HEK293T (cell line): ENCODE measurements at regions not wholly inside any gene's neighbourhood (a gene's known extent, or its start where the extent isn't known, plus 50 kb on each side); places are given as distances from the start of the nearest gene placed in this dataset.

Experiments
- CTCF ChIA-PET: fragments of 350-600 bp; formaldehyde crosslinking; extraction: SDS; loops from one replicate; lab custom pipeline; 2021; ENCODE audit warnings: antibody characterized with exemption, inconsistent platforms; lab: Yijun Ruan, JAX
- POLR2A ChIA-PET: fragments of 350-600 bp; formaldehyde crosslinking; extraction: SDS; loops from one replicate; lab custom pipeline; 2020; ENCODE audit warnings: antibody characterized with exemption, inconsistent platforms; lab: Yijun Ruan, JAX
- DNase-seq: peaks from one replicate; pipeline ENCODE4 v3.0.0; 2012; ENCODE audit warnings: mixed read lengths; ENCODE audit errors: extremely low spot score
- ARNT ChIP-seq: fragments of 450-650 bp; IDR thresholded peaks from 2 replicates; pipeline ENCODE4 v1.6.1; 2017; ENCODE audit warnings: mild to moderate bottlenecking
- BHLHE40 ChIP-seq: fragments of 450-650 bp; IDR thresholded peaks from 2 replicates; pipeline ENCODE4 v1.6.1; 2016; ENCODE audit warnings: mild to moderate bottlenecking, moderate library complexity, borderline replicate concordance
- CTBP1 ChIP-seq: fragments of 450-650 bp; IDR thresholded peaks from 2 replicates; pipeline ENCODE4 v1.6.1; 2016; ENCODE audit warnings: borderline replicate concordance
- ELF4 ChIP-seq: fragments of 450-650 bp; IDR thresholded peaks from 2 replicates; pipeline ENCODE4 v1.6.1; 2017; ENCODE audit warnings: antibody characterized with exemption
- FOXA1 ChIP-seq: fragments of 450-650 bp; IDR thresholded peaks from 2 replicates; pipeline ENCODE4 v1.6.1; 2016; ENCODE audit warnings: mild to moderate bottlenecking
- FOXK2 ChIP-seq: fragments of 450-650 bp; IDR thresholded peaks from 2 replicates; pipeline ENCODE4 v1.6.1; 2016; ENCODE audit warnings: mild to moderate bottlenecking
- FOXM1 ChIP-seq: fragments of 450-650 bp; IDR thresholded peaks from 2 replicates; pipeline ENCODE4 v1.6.1; 2017; ENCODE audit warnings: mild to moderate bottlenecking, borderline replicate concordance
- HDGF ChIP-seq: fragments of 450-650 bp; IDR thresholded peaks from 2 replicates; pipeline ENCODE4 v1.6.1; 2017; ENCODE audit warnings: antibody characterized with exemption, borderline replicate concordance
- L3MBTL2 ChIP-seq: fragments of 450-650 bp; conservative IDR thresholded peaks from 2 replicates; pipeline ENCODE4 v1.6.1; 2016; ENCODE audit warnings: mild to moderate bottlenecking
- LEF1 ChIP-seq: fragments of 450-650 bp; IDR thresholded peaks from 2 replicates; pipeline ENCODE4 v1.6.1; 2017; ENCODE audit warnings: mild to moderate bottlenecking, borderline replicate concordance
- NFRKB ChIP-seq: fragments of 450-650 bp; IDR thresholded peaks from 2 replicates; pipeline ENCODE4 v1.6.1; 2016; ENCODE audit warnings: mild to moderate bottlenecking, moderate library complexity
- PKNOX1 ChIP-seq: fragments of 450-650 bp; IDR thresholded peaks from 2 replicates; pipeline ENCODE4 v1.6.1; 2016
- SP1 ChIP-seq: fragments of 450-650 bp; IDR thresholded peaks from 2 replicates; pipeline ENCODE4 v1.6.1; 2017
- SUZ12 ChIP-seq: fragments of 450-650 bp; IDR thresholded peaks from 2 replicates; pipeline ENCODE4 v1.6.1; 2016; ENCODE audit warnings: mild to moderate bottlenecking
- TARDBP ChIP-seq: fragments of 450-650 bp; IDR thresholded peaks from 2 replicates; pipeline ENCODE4 v1.6.1; 2016
- ZNF384 ChIP-seq: fragments of 450-650 bp; IDR thresholded peaks from 2 replicates; pipeline ENCODE4 v1.6.1; 2016

GRCh38 chr4:137659431-137659830 is 127.1 kb upstream of the PCDH18 start:
- ChIA-PET POLR2A (no interaction called here), CTCF (interaction anchor here (0.7 kb wide), 1 partner anchor 327 kb away, joined by 4 read pairs; no protein-coding TSS in a partner anchor)
- no peak for DNase-seq
- TF ChIP-seq PKNOX1 (no peak), CTBP1 (no peak), BHLHE40 (no peak)

- DNase-seq, result no peak
- CTCF ChIA-PET, result no interaction called here
- no peak for TF ChIP-seq BHLHE40
- no peak for TF ChIP-seq FOXM1
- TF ChIP-seq ARNT, result no peak
- TF ChIP-seq CTBP1, result no peak
- no peak for TF ChIP-seq TARDBP
- TF ChIP-seq SP1, result no peak
- TF ChIP-seq ZNF384, result no peak
- TF ChIP-seq NFRKB, result no peak
- TF ChIP-seq L3MBTL2, result no peak
- no peak for TF ChIP-seq FOXK2
- no peak for TF ChIP-seq LEF1
- TF ChIP-seq PKNOX1, result no peak
- POLR2A ChIA-PET, result no interaction called here
Measured at GRCh38 chr4:137656661-137657060, 124.4 kb upstream of the PCDH18 start.

GRCh38 chr4:137655302-137655701 is 123.0 kb upstream of the PCDH18 start:
- CTCF ChIA-PET, result no interaction called here
- TF ChIP-seq SUZ12, result no peak
- POLR2A ChIA-PET, result no interaction called here
- no peak for DNase-seq

GRCh38 chr4:137651128-137651527 is 118.8 kb upstream of the PCDH18 start:
- TF ChIP-seq CTBP1, result no peak
- DNase-seq, result no peak
- POLR2A ChIA-PET, result no interaction called here
- CTCF ChIA-PET, result no interaction called here

- no peak for DNase-seq
- no peak for TF ChIP-seq ARNT
- TF ChIP-seq SP1, result no peak
- CTCF ChIA-PET, result no interaction called here
- POLR2A ChIA-PET, result no interaction called here
Measured at GRCh38 chr4:137649711-137650450, 117.6 kb upstream of the PCDH18 start.

- TF ChIP-seq NFRKB (no peak), TARDBP (no peak), ZNF384 (no peak), HDGF (no peak), SUZ12 (no peak), PKNOX1 (no peak), SP1 (no peak), LEF1 (no peak), FOXA1 (no peak), ELF4 (no peak), ARNT (no peak), CTBP1 (no peak), L3MBTL2 (no peak), FOXM1 (no peak), FOXK2 (no peak), BHLHE40 (no peak)
- DNase-seq, result no peak
- ChIA-PET POLR2A (no interaction called here), CTCF (no interaction called here)
Measured at GRCh38 chr4:137648531-137648930, 116.2 kb upstream of the PCDH18 start.

GRCh38 chr4:137647375-137647774 is 115.1 kb upstream of the PCDH18 start:
- TF ChIP-seq HDGF (no peak), FOXK2 (no peak), SP1 (no peak), ZNF384 (no peak), TARDBP (no peak), PKNOX1 (no peak), FOXM1 (no peak), SUZ12 (no peak), NFRKB (no peak), LEF1 (no peak), ELF4 (no peak), FOXA1 (no peak), L3MBTL2 (no peak), BHLHE40 (no peak), ARNT (no peak)
- ChIA-PET POLR2A (no interaction called here), CTCF (no interaction called here)
- DNase-seq, result no peak
